ENCODE measurements at regions not wholly inside any gene's neighbourhood (a gene's known extent, or its start where the extent isn't known, plus 50 kb on each side); places are given as distances from the start of the nearest gene placed in this dataset.

GRCh38 chr11:81036168-81036870 is 1595.5 kb upstream of the TENM4 start:
- TF ChIP-seq CTCF (IDR thresholded peaks at IDR 0.05; ENCODE audit: low read depth, low read length, missing control alignments): no peak

GRCh38 chr11:81033779-81034540 is 1593.1 kb upstream of the TENM4 start:
- Histone ChIP-seq H3K27me3 (replicated peaks) (no peaks in the 10 kb centered on the region), H3K36me3 (replicated peaks) (no peaks in the 10 kb centered on the region), H3K4me3 (ENCODE audit: low read depth, low read length) (no peak overlapping the region), H3K27ac (no peak overlapping the region)
- in situ Hi-C loops (cut with HindIII; ENCODE audit: low pct_ligation_motif_present, low sequenced_read_pairs): no loop called here
- TF ChIP-seq CTCF (IDR thresholded peaks at IDR 0.05; ENCODE audit: low read depth, low read length, missing control alignments): no peak
- DNase-seq: no peak

More at GRCh38 chr11:81036168-81036870, 1595.5 kb upstream of the TENM4 start:
- no peak overlapping the region for H3K4me3 ChIP-seq (ENCODE audit: low read depth, low read length)
- no peaks in the 10 kb centered on the region for H3K36me3 ChIP-seq (replicated peaks)
- H3K27ac ChIP-seq: no peak overlapping the region
- no peaks in the 10 kb centered on the region for H3K27me3 ChIP-seq (replicated peaks)
- DNase-seq: peak; percentile 32
- in situ Hi-C loops (cut with HindIII; ENCODE audit: low pct_ligation_motif_present, low sequenced_read_pairs): no loop called here

- Histone ChIP-seq H3K27ac (no peak overlapping the region), H3K36me3 (replicated peaks) (no peaks in the 10 kb centered on the region), H3K4me3 (ENCODE audit: low read depth, low read length) (no peak overlapping the region), H3K27me3 (replicated peaks) (no peaks in the 10 kb centered on the region)
- no peak for DNase-seq
- in situ Hi-C loops (cut with HindIII; ENCODE audit: low pct_ligation_motif_present, low sequenced_read_pairs): no loop called here
- TF ChIP-seq CTCF (IDR thresholded peaks at IDR 0.05; ENCODE audit: low read depth, low read length, missing control alignments): no peak
Measured at GRCh38 chr11:81032906-81033305, 1592.1 kb upstream of the TENM4 start.

DNA sequence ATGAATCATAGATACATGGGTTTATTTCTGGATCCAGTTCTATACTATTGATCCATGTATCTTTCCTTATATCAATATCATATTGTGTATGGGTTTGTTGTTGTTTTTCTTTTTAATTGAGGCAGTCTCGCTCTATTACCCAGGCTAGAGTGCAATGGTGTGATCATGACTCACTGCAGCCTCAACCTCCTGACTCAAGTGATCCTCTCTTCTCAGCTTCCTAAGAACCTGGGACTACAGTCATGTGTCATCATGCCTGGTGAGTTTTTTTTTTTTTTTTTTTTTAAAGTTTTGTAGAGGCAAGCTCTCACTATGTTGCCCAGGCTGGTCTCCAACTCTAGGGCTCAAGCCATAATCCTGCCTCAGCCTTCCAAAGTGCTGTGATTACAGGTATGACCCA is 1589.4 kb upstream of the TENM4 start:
- TF ChIP-seq CTCF (IDR thresholded peaks at IDR 0.05; ENCODE audit: low read depth, low read length, missing control alignments): no peak
- DNase-seq: no peak
- in situ Hi-C loops (cut with HindIII; ENCODE audit: low pct_ligation_motif_present, low sequenced_read_pairs): no loop called here
- Histone ChIP-seq H3K36me3 (replicated peaks) (no peaks in the 10 kb centered on the region), H3K27me3 (replicated peaks) (no peaks in the 10 kb centered on the region), H3K27ac (no peak overlapping the region), H3K4me3 (ENCODE audit: low read depth, low read length) (no peak overlapping the region)

GRCh38 chr11:81026032-81026431 is 1585.2 kb upstream of the TENM4 start:
- DNase-seq: no peak
- in situ Hi-C loops (cut with HindIII; ENCODE audit: low pct_ligation_motif_present, low sequenced_read_pairs): no loop called here
- TF ChIP-seq CTCF (IDR thresholded peaks at IDR 0.05; ENCODE audit: low read depth, low read length, missing control alignments): no peak
- Histone ChIP-seq H3K27me3 (replicated peaks) (no peaks in the 10 kb centered on the region), H3K36me3 (replicated peaks) (no peaks in the 10 kb centered on the region), H3K27ac (no peak overlapping the region), H3K4me3 (ENCODE audit: low read depth, low read length) (no peak overlapping the region)

All from brain microvascular endothelial cell (primary cell).